Glutamatergic neuron (in vitro differentiated cells): ENCODE measurements at regions not wholly inside any gene's neighbourhood (a gene's known extent, or its start where the extent isn't known, plus 50 kb on each side); places are given as distances from the start of the nearest gene placed in this dataset.

ENCODE experiments used
- DNase-seq: peaks from one replicate; pipeline ENCODE4 v3.0.0; 2022
- H3K27ac Mint-ChIP-seq: one replicate; pipeline ENCODE4 v1.8.0; 2020; ENCODE audit warnings: mild to moderate bottlenecking, mixed read lengths, inconsistent platforms; ENCODE audit not compliant: unreplicated experiment
- H3K27me3 Mint-ChIP-seq: one replicate; pipeline ENCODE4 v1.8.0; 2020; ENCODE audit warnings: mild to moderate bottlenecking, moderate library complexity, mixed read lengths, inconsistent platforms; ENCODE audit not compliant: unreplicated experiment
- H3K36me3 Mint-ChIP-seq: one replicate; pipeline ENCODE4 v1.8.0; 2020; ENCODE audit warnings: mild to moderate bottlenecking, mixed read lengths, inconsistent platforms; ENCODE audit not compliant: unreplicated experiment
- H3K4me1 Mint-ChIP-seq: one replicate; pipeline ENCODE4 v1.8.0; 2020; ENCODE audit warnings: mild to moderate bottlenecking, low read depth, mixed read lengths, inconsistent platforms; ENCODE audit not compliant: unreplicated experiment
- H3K4me3 Mint-ChIP-seq: one replicate; pipeline ENCODE4 v1.8.0; 2020; ENCODE audit warnings: mild to moderate bottlenecking, mixed read lengths, inconsistent platforms; ENCODE audit not compliant: unreplicated experiment
- H3K9me3 Mint-ChIP-seq: one replicate; pipeline ENCODE4 v1.8.0; 2020; ENCODE audit warnings: mild to moderate bottlenecking, moderate library complexity, mixed read lengths, inconsistent platforms; ENCODE audit not compliant: unreplicated experiment
- TF ChIP-seq, protein P1 (sequence below): fragments of 200-600 bp; sonication (generic); IDR thresholded peaks from one replicate; pipeline ENCODE4 v1.5.0; 2021; ENCODE audit not compliant: partially characterized antibody, unreplicated experiment

DNA sequence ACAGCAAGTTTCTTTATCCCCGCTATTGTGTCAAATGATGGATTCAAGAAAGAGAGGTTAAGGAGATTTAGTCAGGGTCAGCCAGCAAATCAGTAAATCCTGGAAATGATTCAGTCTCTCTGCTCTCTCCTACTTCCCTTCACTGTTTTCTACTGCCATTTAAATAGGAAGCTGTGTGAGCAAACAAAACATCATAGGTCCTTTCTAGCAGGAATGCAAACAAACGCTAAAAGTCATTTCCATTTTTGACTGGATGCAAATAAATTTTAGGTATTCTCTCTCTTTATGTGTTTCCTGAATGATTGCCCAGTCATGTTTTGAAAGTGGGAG, 299.4 kb upstream of the RORA start:
- peaks cover 9% of the 10 kb centered on the region for H3K27me3 Mint-ChIP-seq
- TF ChIP-seq, protein P1, sequence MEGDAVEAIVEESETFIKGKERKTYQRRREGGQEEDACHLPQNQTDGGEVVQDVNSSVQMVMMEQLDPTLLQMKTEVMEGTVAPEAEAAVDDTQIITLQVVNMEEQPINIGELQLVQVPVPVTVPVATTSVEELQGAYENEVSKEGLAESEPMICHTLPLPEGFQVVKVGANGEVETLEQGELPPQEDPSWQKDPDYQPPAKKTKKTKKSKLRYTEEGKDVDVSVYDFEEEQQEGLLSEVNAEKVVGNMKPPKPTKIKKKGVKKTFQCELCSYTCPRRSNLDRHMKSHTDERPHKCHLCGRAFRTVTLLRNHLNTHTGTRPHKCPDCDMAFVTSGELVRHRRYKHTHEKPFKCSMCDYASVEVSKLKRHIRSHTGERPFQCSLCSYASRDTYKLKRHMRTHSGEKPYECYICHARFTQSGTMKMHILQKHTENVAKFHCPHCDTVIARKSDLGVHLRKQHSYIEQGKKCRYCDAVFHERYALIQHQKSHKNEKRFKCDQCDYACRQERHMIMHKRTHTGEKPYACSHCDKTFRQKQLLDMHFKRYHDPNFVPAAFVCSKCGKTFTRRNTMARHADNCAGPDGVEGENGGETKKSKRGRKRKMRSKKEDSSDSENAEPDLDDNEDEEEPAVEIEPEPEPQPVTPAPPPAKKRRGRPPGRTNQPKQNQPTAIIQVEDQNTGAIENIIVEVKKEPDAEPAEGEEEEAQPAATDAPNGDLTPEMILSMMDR, result no peak
- H3K9me3 Mint-ChIP-seq, result peaks cover 9% of the 10 kb centered on the region
- peak overlapping the region; percentile 87 for H3K27ac Mint-ChIP-seq
- no peaks in the 10 kb centered on the region for H3K36me3 Mint-ChIP-seq
- H3K4me3 Mint-ChIP-seq, result no peak overlapping the region
- peaks cover 31% of the 10 kb centered on the region for H3K4me1 Mint-ChIP-seq
- DNase-seq, result no peak

GRCh38 chr15:61527836-61528580, 298.9 kb upstream of the RORA start:
- DNase-seq, result peak; percentile 38
- peak overlapping the region; percentile 87 for H3K27ac Mint-ChIP-seq
- H3K27me3 Mint-ChIP-seq, result peaks cover 9% of the 10 kb centered on the region

DNA sequence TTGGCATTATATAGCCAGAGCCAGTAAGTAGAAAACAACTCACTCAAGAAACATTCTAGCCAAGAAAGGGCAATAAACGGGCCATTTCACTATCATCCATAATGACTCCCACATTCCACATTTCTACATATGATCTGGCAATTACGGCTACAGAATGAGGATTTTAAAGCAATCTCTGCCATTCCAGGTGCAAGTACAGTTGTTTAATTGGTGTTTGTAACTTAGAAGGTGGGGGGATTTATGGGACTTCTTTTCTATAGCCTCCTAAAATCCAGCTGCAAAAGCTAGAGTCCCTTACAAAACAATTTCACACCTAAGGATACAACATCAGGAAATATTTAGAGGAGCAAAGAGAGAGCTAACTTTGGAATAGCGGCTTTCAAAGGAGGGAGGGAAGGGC, 295.4 kb upstream of the RORA start:
- DNase-seq, result no peak
- H3K4me3 Mint-ChIP-seq, result no peak overlapping the region
- peaks cover 27% of the 10 kb centered on the region for H3K4me1 Mint-ChIP-seq
- H3K27me3 Mint-ChIP-seq, result peaks cover 6% of the 10 kb centered on the region
- H3K27ac Mint-ChIP-seq, result no peak overlapping the region
- TF ChIP-seq, protein P1, result no peak
- H3K36me3 Mint-ChIP-seq, result no peaks in the 10 kb centered on the region
- peaks cover 6% of the 10 kb centered on the region for H3K9me3 Mint-ChIP-seq

More at GRCh38 chr15:61527836-61528580, 298.9 kb upstream of the RORA start:
- no peaks in the 10 kb centered on the region for H3K36me3 Mint-ChIP-seq
- peaks cover 31% of the 10 kb centered on the region for H3K4me1 Mint-ChIP-seq
- peak overlapping the region; percentile 52 for H3K4me3 Mint-ChIP-seq
- TF ChIP-seq, protein P1, result no peak
- H3K9me3 Mint-ChIP-seq, result peaks cover 9% of the 10 kb centered on the region

DNA sequence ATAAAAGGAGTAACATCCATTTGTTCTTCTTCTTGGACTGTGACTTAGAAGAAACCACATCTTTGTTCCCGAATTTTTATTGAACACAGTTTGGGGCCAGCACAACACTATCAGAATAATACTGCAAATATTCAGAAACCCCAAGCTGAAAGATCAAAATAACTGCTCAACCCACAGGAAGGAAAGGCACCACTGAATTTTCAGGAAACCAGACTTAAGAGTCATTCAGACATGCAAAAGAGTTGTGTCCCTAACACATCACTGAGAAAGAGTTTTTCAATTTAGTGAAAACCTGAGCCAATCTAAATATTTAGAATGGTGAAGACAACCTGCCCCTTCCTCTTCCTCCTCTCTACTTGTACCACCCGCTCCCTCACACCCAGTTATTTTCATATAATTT, 295.0 kb upstream of the RORA start:
- peaks cover 6% of the 10 kb centered on the region for H3K9me3 Mint-ChIP-seq
- no peak for DNase-seq
- no peak overlapping the region for H3K4me3 Mint-ChIP-seq
- no peak overlapping the region for H3K27ac Mint-ChIP-seq
- peaks cover 6% of the 10 kb centered on the region for H3K27me3 Mint-ChIP-seq
- H3K36me3 Mint-ChIP-seq, result no peaks in the 10 kb centered on the region
- TF ChIP-seq, protein P1, result no peak
- H3K4me1 Mint-ChIP-seq, result peaks cover 25% of the 10 kb centered on the region

DNA sequence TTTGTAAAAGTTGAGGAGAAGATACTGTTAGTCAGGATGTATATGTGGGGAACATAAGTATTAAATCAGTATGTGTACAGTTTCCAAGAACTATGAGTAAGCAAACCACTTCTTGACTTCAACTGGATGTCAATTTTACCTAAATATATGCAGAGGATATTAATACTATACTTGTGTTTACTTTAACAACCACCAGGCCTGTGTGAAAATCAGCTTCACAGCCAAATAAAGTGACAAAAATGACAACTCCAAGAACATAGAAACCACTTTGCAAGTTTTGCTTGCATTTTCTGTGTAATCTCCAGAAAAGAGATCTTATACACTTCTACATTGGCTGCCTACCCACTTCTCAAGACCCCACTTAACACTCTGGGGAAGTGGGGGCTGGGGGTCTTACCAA, 293.3 kb upstream of the RORA start:
- TF ChIP-seq, protein P1, result no peak
- H3K4me3 Mint-ChIP-seq, result no peak overlapping the region
- H3K4me1 Mint-ChIP-seq, result peaks cover 10% of the 10 kb centered on the region
- DNase-seq, result no peak
- no peak overlapping the region for H3K27ac Mint-ChIP-seq
- peaks cover 1% of the 10 kb centered on the region for H3K9me3 Mint-ChIP-seq
- H3K36me3 Mint-ChIP-seq, result no peaks in the 10 kb centered on the region
- peaks cover 2% of the 10 kb centered on the region for H3K27me3 Mint-ChIP-seq
